Activated T-cell treated with anti-CD3 and anti-CD28 coated beads, Interleukin-2, amount 50 U/mL, for 48 hours (primary cell): ENCODE measurements at regions not wholly inside any gene's neighbourhood (a gene's known extent, or its start where the extent isn't known, plus 50 kb on each side); places are given as distances from the start of the nearest gene placed in this dataset.

ENCODE experiments used
- DNase-seq, 2 experiments: peaks; one replicate each; pipeline ENCODE4 v3.0.0-alpha.2; 2020

GRCh38 chr6:128827675-128828464 is 55.1 kb upstream of the LAMA2 start:
- no peak for DNase-seq

DNA sequence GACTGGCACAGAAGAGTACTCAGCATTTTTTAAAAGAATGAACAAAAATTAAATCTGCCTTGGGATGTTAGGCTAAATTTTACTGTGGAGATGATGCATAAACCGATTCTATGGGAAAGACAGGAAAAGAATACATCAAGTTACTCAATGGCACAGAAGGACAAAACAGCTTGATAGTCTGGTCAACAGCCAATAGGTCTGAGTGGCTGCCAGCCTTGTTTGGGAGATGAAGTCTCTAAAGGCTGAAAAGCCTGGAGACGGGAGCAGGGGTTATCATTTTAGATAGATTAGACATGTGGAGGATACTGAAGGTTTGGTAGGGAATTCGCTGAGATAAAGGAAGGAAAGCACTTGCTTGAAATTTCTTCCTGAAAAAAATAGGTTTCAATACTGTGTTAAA is 56.3 kb upstream of the LAMA2 start:
- no peak for DNase-seq

DNA sequence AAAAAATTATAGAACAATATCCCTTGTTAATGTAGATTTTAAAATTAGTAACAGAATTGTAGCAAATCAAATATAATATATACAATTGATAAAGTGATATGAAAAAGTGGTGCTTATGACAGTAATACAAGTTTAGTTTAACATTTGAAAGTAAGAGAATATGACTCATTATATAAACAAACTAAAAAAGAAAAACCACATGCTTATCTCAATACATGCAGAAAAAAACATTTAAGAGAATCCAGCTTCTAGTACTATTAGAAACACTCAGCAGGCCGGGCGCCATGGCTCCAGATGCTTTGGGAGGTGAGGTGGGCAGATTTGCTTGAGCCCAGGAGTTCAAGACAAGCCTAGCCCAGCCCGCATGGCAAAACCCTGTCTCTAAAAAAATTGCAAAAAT is 60.7 kb upstream of the LAMA2 start:
- no peak for DNase-seq

GRCh38 chr6:128821116-128821515 is 61.8 kb upstream of the LAMA2 start:
- DNase-seq = no peak

GRCh38 chr6:128808856-128809255 is 74.1 kb upstream of the LAMA2 start:
- no peak for DNase-seq

GRCh38 chr6:128807577-128807976 is 75.4 kb upstream of the LAMA2 start:
- DNase-seq = no peak

- no peak for DNase-seq
Observed at GRCh38 chr6:128806261-128806660, 76.7 kb upstream of the LAMA2 start.

GRCh38 chr6:128803911-128804310 is 79.0 kb upstream of the LAMA2 start:
- no peak for DNase-seq

DNA sequence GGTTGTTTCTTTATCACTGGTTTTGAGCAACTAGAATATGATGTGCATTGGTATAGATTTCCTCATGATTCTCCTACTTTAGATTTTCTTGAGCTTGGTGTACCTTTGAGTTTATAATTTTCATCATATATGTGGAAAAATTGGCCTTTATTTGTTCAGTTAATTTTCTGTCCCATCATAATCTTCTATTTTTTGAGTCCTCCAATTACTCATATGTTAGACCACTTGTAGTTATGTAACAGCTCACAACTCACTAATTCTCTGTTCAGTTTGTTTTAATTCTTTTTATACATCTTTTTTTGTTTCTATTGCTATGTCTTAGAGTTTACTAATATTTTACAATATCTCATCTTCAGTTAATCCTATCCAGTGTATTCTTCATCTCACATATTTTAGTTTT is 81.3 kb upstream of the LAMA2 start:
- no peak for DNase-seq

- DNase-seq = no peak
Observed at GRCh38 chr6:128784266-128784665, 98.7 kb upstream of the LAMA2 start.

DNA sequence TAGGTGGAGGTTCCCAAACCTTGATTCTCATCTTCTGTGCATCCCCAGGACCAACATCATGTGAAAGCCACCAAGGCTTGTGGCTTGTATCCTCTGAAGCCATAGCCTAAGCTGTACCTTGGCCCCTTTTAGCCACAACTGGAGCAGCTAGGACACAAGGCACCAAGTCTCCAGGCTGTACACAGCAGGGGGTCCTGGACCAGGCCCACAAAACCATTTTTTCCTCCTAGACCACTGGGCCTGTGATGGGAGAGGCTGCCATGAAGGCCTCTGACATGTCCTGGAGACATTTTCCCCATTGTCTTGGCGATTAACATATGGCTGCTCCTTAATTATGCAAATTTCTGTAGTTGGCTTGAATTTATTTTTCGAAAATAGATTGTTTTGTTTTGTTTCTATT is 114.8 kb upstream of the LAMA2 start:
- DNase-seq = no peak

DNA sequence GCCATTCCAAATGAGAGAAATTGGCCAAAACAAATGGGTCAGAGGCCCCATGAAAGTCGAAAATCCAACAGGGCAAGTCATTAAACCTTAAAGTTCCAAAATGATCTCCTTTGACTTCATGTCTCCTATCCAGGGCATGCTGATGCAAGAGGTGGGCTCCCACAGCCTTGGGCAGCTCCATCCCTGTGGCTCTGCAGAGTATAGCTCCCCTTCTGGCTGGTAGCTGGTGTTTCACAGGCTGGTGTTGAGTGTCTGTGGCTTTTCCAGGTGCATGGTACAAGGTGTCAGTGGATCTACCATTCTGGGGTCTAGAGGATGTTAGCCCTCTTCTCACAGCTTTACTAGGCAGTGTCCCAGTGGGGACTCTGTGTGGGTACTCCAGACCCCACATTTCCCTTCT is 115.2 kb upstream of the LAMA2 start:
- DNase-seq = no peak

DNA sequence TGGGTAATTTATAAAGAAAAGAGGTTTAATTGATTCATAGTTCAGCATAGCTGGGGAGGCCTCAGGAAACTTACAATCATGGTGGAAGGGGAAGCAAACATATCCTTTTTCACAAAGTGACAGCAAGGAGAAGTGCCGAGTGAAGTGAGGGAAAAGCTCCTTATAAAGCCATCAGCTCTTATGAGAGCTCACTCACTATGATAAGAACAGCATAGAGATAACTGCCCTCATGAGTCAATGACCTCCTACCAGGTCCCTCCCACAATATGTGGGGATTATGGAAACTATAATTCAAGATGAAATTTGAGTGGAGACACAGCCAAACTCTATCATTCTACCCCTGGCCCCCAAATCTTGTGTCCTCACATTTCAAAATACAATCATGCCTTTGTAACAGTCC is 115.8 kb upstream of the LAMA2 start:
- DNase-seq = no peak

GRCh38 chr6:128763599-128764300 is 119.2 kb upstream of the LAMA2 start:
- no peak for DNase-seq

- DNase-seq = no peak
Observed at GRCh38 chr6:128759901-128760300, 123.0 kb upstream of the LAMA2 start.

- no peak for DNase-seq
Observed at GRCh38 chr6:128759447-128759846, 123.5 kb upstream of the LAMA2 start.

DNA sequence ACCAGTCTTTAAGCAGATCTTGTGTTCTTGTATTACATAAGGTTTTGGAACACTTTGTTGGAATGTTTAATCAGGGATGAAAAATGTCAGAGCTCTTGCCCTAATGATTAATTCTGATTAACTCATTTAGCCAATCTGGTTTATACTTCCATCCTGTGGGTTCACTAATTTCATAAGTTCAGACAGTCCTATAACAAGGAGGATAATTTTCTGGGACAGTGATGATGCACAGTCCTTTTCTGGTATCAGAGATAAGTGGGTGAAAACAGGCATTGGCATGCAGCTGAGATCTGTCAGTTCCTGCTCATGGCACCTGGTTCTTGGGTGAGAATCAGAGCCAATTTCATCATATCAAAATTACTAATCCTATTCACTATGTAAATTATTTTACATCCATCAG is 125.0 kb upstream of the LAMA2 start:
- DNase-seq = no peak

DNA sequence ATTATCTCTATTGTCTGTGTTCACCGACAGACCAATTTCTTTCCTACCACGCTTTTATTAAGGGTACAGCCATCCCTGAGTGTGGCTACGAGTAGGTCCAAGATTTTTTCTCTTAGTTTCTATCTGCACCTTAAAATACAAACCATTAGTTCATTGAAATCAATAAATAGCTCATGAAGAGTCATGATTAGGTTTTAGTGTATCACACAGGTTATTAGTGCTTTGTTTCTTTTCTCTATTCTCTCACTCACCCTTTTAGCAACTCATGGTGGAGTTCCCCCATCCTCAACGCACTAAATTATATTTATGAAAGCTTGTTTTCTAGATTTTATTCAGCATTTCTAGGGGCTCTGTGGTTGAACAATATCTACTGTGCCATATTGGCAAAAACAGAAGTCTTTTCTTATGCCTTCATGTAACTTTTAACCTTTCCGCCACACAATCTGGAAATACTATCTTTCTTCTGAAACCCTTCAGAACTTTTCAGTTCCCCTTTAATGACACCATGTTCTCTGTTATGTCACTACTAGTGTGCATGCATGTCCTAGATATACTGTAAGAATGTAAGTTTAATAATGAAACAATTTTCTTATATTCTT is 128.2 kb upstream of the LAMA2 start:
- no peak for DNase-seq

GRCh38 chr6:128743974-128744765 is 138.8 kb upstream of the LAMA2 start:
- DNase-seq = no peak

DNA sequence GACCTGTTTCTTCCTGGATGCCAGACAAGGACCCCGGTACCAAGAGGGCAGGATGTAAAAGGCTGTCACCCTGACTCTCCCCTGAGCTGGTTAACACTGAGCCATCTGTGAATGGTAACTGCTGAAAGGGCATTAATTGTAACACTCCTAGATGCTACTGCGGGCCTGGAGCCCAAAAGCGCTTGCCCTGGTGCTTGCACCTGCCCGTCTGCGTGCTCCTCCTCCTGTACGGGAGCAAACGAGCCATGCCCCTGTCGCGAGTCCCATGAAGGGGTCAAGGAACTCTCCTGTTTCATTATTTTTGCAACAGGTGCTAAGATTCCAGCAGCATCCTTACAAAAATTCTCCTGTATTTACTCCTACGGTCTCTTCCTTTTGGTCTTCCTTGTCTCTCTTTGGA is 140.0 kb upstream of the LAMA2 start:
- DNase-seq = no peak

DNA sequence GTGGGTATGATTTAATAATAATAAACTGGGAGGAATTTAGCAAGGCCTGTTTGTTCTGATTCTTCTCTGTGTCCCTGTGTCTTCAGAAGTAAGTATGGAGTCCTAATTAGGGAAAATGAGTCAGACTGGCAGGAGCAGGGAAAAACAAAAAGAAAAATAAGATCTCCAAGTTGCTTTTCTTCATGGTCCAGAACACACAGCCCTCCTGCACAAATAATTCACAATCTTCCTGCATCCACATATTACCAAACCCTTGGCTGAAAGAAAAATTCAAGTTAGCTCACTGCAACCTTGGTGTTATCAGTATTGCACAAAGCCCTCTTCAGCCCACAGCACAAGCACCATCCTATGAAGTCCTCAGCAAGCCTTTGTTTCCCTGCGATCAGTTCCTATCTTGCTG is 142.0 kb upstream of the LAMA2 start:
- DNase-seq = no peak

DNA sequence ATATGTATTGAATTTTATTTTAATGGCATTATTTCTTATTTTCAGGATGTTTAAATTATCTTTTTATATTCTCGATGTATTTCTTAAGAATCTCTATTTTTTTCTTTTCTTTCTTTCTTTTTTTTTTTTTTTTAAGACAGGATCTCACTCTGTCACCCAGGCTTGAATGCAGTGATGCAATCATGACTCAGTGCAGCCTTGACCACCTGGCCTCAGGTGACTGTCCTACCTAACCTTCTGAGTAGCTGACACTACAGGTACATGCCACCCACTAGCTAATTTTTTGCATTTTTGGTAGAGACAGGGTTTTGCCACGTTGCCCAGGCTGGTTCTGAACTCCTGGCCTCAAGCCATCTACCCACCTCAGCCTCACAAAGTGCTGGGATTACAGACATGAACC is 143.8 kb upstream of the LAMA2 start:
- no peak for DNase-seq

GRCh38 chr6:128738112-128738511 is 144.8 kb upstream of the LAMA2 start:
- no peak for DNase-seq
